Tongue (tissue), 1 donor: ENCODE measurements at regions not wholly inside any gene's neighbourhood (a gene's known extent, or its start where the extent isn't known, plus 50 kb on each side); places are given as distances from the start of the nearest gene placed in this dataset.
A peak's percentile ranks its signal among the peaks of the same experiment; 100 is the strongest.

Source experiments
- DNase-seq: peaks from one replicate; pipeline ENCODE4 v3.0.0-alpha.2; 2015

GRCh38 chr22:49136041-49136815, 691.4 kb downstream of the BRD1 start:
- DNase-seq = no peak

GRCh38 chr22:49134076-49134475, 693.6 kb downstream of the BRD1 start:
- DNase-seq = no peak

GRCh38 chr22:49133541-49133940, 694.1 kb downstream of the BRD1 start:
- no peak for DNase-seq

- no peak for DNase-seq
These were observed 695.7 kb downstream of the BRD1 start for GRCh38 chr22:49132009-49132408.

GRCh38 chr22:49129736-49130135, 697.9 kb downstream of the BRD1 start:
- no peak for DNase-seq

GRCh38 chr22:49128874-49129273, 698.8 kb downstream of the BRD1 start:
- no peak for DNase-seq

- no peak for DNase-seq
These were observed 703.1 kb downstream of the BRD1 start for GRCh38 chr22:49124608-49125007.

- DNase-seq = no peak
These were observed 704.0 kb downstream of the BRD1 start for GRCh38 chr22:49123621-49124192.

GRCh38 chr22:49119551-49119952, 708.1 kb downstream of the BRD1 start:
- peak; percentile 14 for DNase-seq

- no peak for DNase-seq
These were observed 709.6 kb downstream of the BRD1 start for GRCh38 chr22:49118065-49118464.

- no peak for DNase-seq
These were observed 710.2 kb downstream of the BRD1 start for GRCh38 chr22:49117486-49117885.

- no peak for DNase-seq
These were observed 711.1 kb downstream of the BRD1 start for GRCh38 chr22:49116486-49117120.

GRCh38 chr22:49116021-49116420, 711.7 kb downstream of the BRD1 start:
- no peak for DNase-seq

- no peak for DNase-seq
These were observed 712.5 kb downstream of the BRD1 start for GRCh38 chr22:49115197-49115596.

- no peak for DNase-seq
These were observed 713.9 kb downstream of the BRD1 start for GRCh38 chr22:49113758-49114157.

- DNase-seq = no peak
These were observed 714.7 kb downstream of the BRD1 start for GRCh38 chr22:49112661-49113626.

- DNase-seq = no peak
These were observed 715.5 kb downstream of the BRD1 start for GRCh38 chr22:49112176-49112575.

- DNase-seq = no peak
These were observed 716.6 kb downstream of the BRD1 start for GRCh38 chr22:49111085-49111484.

- DNase-seq = no peak
These were observed 718.9 kb downstream of the BRD1 start for GRCh38 chr22:49108636-49109315.

GRCh38 chr22:49107961-49108530, 719.6 kb downstream of the BRD1 start:
- DNase-seq = no peak

GRCh38 chr22:49107561-49107960, 720.1 kb downstream of the BRD1 start:
- DNase-seq = no peak

- no peak for DNase-seq
These were observed 720.9 kb downstream of the BRD1 start for GRCh38 chr22:49106842-49107152.
